Trophoblast cell (in vitro differentiated cells and primary cell): ENCODE measurements at regions not wholly inside any gene's neighbourhood (a gene's known extent, or its start where the extent isn't known, plus 50 kb on each side); places are given as distances from the start of the nearest gene placed in this dataset.

Source experiments
- DNase-seq, 2 donors: peaks; one replicate each; pipeline ENCODE4 v3.0.0-alpha.2; 2016
- H2AFZ ChIP-seq: 2 replicates; pipeline ENCODE4 v1.6.1; 2013; ENCODE audit warnings: low read length, moderate library complexity, mild to moderate bottlenecking; ENCODE audit not compliant: insufficient read depth, poor library complexity
- H2AK5ac ChIP-seq: 2 replicates; pipeline ENCODE4 v1.6.1; 2013; ENCODE audit warnings: mild to moderate bottlenecking, low read length
- H2BK120ac ChIP-seq: 2 replicates; pipeline ENCODE4 v1.6.1; 2013; ENCODE audit warnings: low read length, mild to moderate bottlenecking, moderate library complexity; ENCODE audit not compliant: insufficient read depth, poor library complexity
- H2BK12ac ChIP-seq: 2 replicates; pipeline ENCODE4 v1.6.1; 2013; ENCODE audit warnings: mild to moderate bottlenecking, low read length, moderate library complexity
- H2BK5ac ChIP-seq: 2 replicates; pipeline ENCODE4 v1.6.1; 2013; ENCODE audit warnings: low read length, low read depth, moderate library complexity, mild to moderate bottlenecking; ENCODE audit not compliant: poor library complexity
- H3K14ac ChIP-seq: 2 replicates; pipeline ENCODE4 v1.6.1; 2013; ENCODE audit warnings: mild to moderate bottlenecking, low read length
- H3K18ac ChIP-seq: 2 replicates; pipeline ENCODE4 v1.6.1; 2013; ENCODE audit warnings: mild to moderate bottlenecking, low read length
- H3K23ac ChIP-seq: 2 replicates; pipeline ENCODE4 v1.6.1; 2013; ENCODE audit warnings: low read length
- H3K27ac ChIP-seq: 2 replicates; pipeline ENCODE4 v1.5.1; 2013; ENCODE audit warnings: low read depth, mild to moderate bottlenecking, inconsistent platforms, low read length, moderate library complexity
- H3K27me3 ChIP-seq: 2 replicates; pipeline ENCODE4 v1.6.1; 2013; ENCODE audit warnings: inconsistent platforms, mild to moderate bottlenecking, low read length, moderate library complexity; ENCODE audit not compliant: insufficient read depth
- H3K36me3 ChIP-seq, 2 experiments: 1 replicate in 1 of 2; 2 replicates in 1 of 2; pipeline ENCODE4 v1.6.1; 2013; ENCODE audit warnings: low read length in 2 of 2, mild to moderate bottlenecking in 2 of 2, moderate library complexity in 1 of 2; ENCODE audit not compliant: insufficient read depth in 2 of 2, control insufficient read depth in 1 of 2
- H3K4ac ChIP-seq: 2 replicates; pipeline ENCODE4 v1.6.1; 2013; ENCODE audit warnings: low read depth, mild to moderate bottlenecking, low read length, moderate library complexity
- H3K4me1 ChIP-seq, 2 experiments: 1 replicate in 1 of 2; 2 replicates in 1 of 2; pipeline ENCODE4 v1.6.1; 2013; ENCODE audit warnings: low read length in 2 of 2, mild to moderate bottlenecking in 2 of 2, moderate library complexity in 1 of 2; ENCODE audit not compliant: insufficient read depth in 2 of 2, control insufficient read depth in 1 of 2
- H3K4me2 ChIP-seq: 2 replicates; pipeline ENCODE4 v1.6.1; 2013; ENCODE audit warnings: inconsistent platforms, mild to moderate bottlenecking, low read length, moderate library complexity
- H3K4me3 ChIP-seq: 2 replicates; pipeline ENCODE4 v1.5.1; 2013; ENCODE audit warnings: mild to moderate bottlenecking, low read depth, low read length, inconsistent platforms
- H3K79me1 ChIP-seq: one replicate; pipeline ENCODE4 v1.6.1; 2013; ENCODE audit warnings: low read length
- H3K79me2 ChIP-seq: 2 replicates; pipeline ENCODE4 v1.6.1; 2013; ENCODE audit warnings: low read length, mild to moderate bottlenecking; ENCODE audit not compliant: control insufficient read depth, insufficient read depth, poor library complexity
- H3K9ac ChIP-seq: 2 replicates; pipeline ENCODE4 v1.6.1; 2013; ENCODE audit warnings: mild to moderate bottlenecking, low read length
- H3K9me3 ChIP-seq: 2 replicates; pipeline ENCODE4 v1.6.1; 2013; ENCODE audit warnings: low read depth, mild to moderate bottlenecking, control low read depth, inconsistent platforms, low read length; ENCODE audit not compliant: insufficient read depth
- H4K12ac ChIP-seq: 2 replicates; pipeline ENCODE4 v1.6.1; 2013; ENCODE audit warnings: low read depth, mild to moderate bottlenecking, low read length, moderate library complexity
- H4K8ac ChIP-seq: 2 replicates; pipeline ENCODE4 v1.6.1; 2013; ENCODE audit warnings: low read depth, mild to moderate bottlenecking, low read length, moderate library complexity
- H4K91ac ChIP-seq: one replicate; pipeline ENCODE4 v1.6.1; 2013; ENCODE audit warnings: low read depth, mild to moderate bottlenecking, low read length, moderate library complexity
- WGBS: extraction: QIAGEN DNeasy Blood & Tissue Kit; methylation state at CpG from one replicate; pipeline ENCODE4 v1.1.7; 2013; ENCODE audit warnings: missing lambda C conversion rate; ENCODE audit not compliant: insufficient read length, insufficient coverage; ENCODE audit errors: extremely low coverage; 5-methylcytosine and 5-hydroxymethylcytosine counted together

- H3K9me3 ChIP-seq = no peaks in the 10 kb centered on the region
- no peak overlapping the region for H3K23ac ChIP-seq
- H3K18ac ChIP-seq = no peak overlapping the region
- H4K12ac ChIP-seq = no peak overlapping the region
- H3K4me2 ChIP-seq = no peak overlapping the region
- no peak overlapping the region for H4K91ac ChIP-seq
- no peak overlapping the region for H2BK5ac ChIP-seq
- H3K14ac ChIP-seq = no peak overlapping the region
- H3K4me3 ChIP-seq = no peak overlapping the region
- no peaks in the 10 kb centered on the region for H3K4me1 ChIP-seq
- no peak overlapping the region for H3K9ac ChIP-seq
- H3K79me1 ChIP-seq = no peaks in the 10 kb centered on the region
- no peak overlapping the region for H4K8ac ChIP-seq
- no peak overlapping the region for H2BK120ac ChIP-seq
- no peak overlapping the region for H2AK5ac ChIP-seq
- H3K27ac ChIP-seq = no peak overlapping the region
- DNase-seq = no peak
- no peaks in the 10 kb centered on the region for H3K79me2 ChIP-seq
- no peaks in the 10 kb centered on the region for H3K36me3 ChIP-seq
- no peak overlapping the region for H2BK12ac ChIP-seq
- H3K27me3 ChIP-seq = no peaks in the 10 kb centered on the region
- H3K4ac ChIP-seq = no peak overlapping the region
- H2AFZ ChIP-seq = no peak overlapping the region
These were observed 57.0 kb upstream of the MSN start for GRCh38 chrX:65610481-65610880.

GRCh38 chrX:65610040-65610439, 57.4 kb upstream of the MSN start:
- no peak overlapping the region for H2AFZ ChIP-seq
- no peak overlapping the region for H4K12ac ChIP-seq
- no peak overlapping the region for H3K23ac ChIP-seq
- H2AK5ac ChIP-seq = no peak overlapping the region
- H3K4me3 ChIP-seq = no peak overlapping the region
- no peak overlapping the region for H3K4me2 ChIP-seq
- no peaks in the 10 kb centered on the region for H3K79me1 ChIP-seq
- H3K4me1 ChIP-seq = no peaks in the 10 kb centered on the region
- H4K91ac ChIP-seq = no peak overlapping the region
- no peak overlapping the region for H4K8ac ChIP-seq
- no CpG with 5 or more reads among the region's 3 CpGs for WGBS
- no peak overlapping the region for H3K18ac ChIP-seq
- no peak overlapping the region for H3K9ac ChIP-seq
- H2BK120ac ChIP-seq = no peak overlapping the region
- H3K14ac ChIP-seq = no peak overlapping the region
- H3K27me3 ChIP-seq = no peaks in the 10 kb centered on the region
- no peak for DNase-seq
- H3K36me3 ChIP-seq = no peaks in the 10 kb centered on the region
- H3K4ac ChIP-seq = no peak overlapping the region
- no peaks in the 10 kb centered on the region for H3K79me2 ChIP-seq
- no peak overlapping the region for H2BK5ac ChIP-seq
- no peak overlapping the region for H2BK12ac ChIP-seq
- H3K27ac ChIP-seq = no peak overlapping the region
- H3K9me3 ChIP-seq = no peaks in the 10 kb centered on the region

- Histone ChIP-seq H3K9ac (no peak overlapping the region), H3K4me1 (no peaks in the 10 kb centered on the region), H2BK5ac (no peak overlapping the region), H3K27ac (no peak overlapping the region), H3K79me1 (no peaks in the 10 kb centered on the region), H3K23ac (no peak overlapping the region), H3K79me2 (no peaks in the 10 kb centered on the region), H3K18ac (no peak overlapping the region), H2AFZ (no peak overlapping the region), H4K91ac (no peak overlapping the region), H2AK5ac (no peak overlapping the region), H4K8ac (no peak overlapping the region), H2BK120ac (no peak overlapping the region), H3K36me3 (no peaks in the 10 kb centered on the region), H3K14ac (no peak overlapping the region), H3K4me2 (no peak overlapping the region), H3K4ac (no peak overlapping the region), H3K9me3 (no peaks in the 10 kb centered on the region), H3K27me3 (no peaks in the 10 kb centered on the region), H2BK12ac (no peak overlapping the region), H3K4me3 (no peak overlapping the region), H4K12ac (no peak overlapping the region)
- no peak for DNase-seq
- WGBS = no CpG with 5 or more reads among the region's 4 CpGs
These were observed 58.2 kb upstream of the MSN start for GRCh38 chrX:65609237-65609636.

GRCh38 chrX:65608026-65608425, 59.4 kb upstream of the MSN start:
- Histone ChIP-seq H3K4me1 (no peaks in the 10 kb centered on the region), H3K27ac (no peak overlapping the region), H3K79me1 (no peaks in the 10 kb centered on the region), H3K14ac (no peak overlapping the region), H2BK12ac (no peak overlapping the region), H3K79me2 (no peaks in the 10 kb centered on the region), H4K12ac (no peak overlapping the region), H2BK120ac (no peak overlapping the region), H2BK5ac (no peak overlapping the region), H3K4me2 (no peak overlapping the region), H4K91ac (no peak overlapping the region), H3K23ac (no peak overlapping the region), H3K27me3 (no peaks in the 10 kb centered on the region), H3K9me3 (no peaks in the 10 kb centered on the region), H2AK5ac (no peak overlapping the region), H3K4me3 (no peak overlapping the region), H4K8ac (no peak overlapping the region), H3K9ac (no peak overlapping the region), H3K36me3 (no peaks in the 10 kb centered on the region), H3K4ac (no peak overlapping the region), H3K18ac (no peak overlapping the region), H2AFZ (no peak overlapping the region)
- WGBS = no CpG with 5 or more reads among the region's 3 CpGs
- no peak for DNase-seq
